ENCODE measurements at regions not wholly inside any gene's neighbourhood (a gene's known extent, or its start where the extent isn't known, plus 50 kb on each side); places are given as distances from the start of the nearest gene placed in this dataset.

- TF ChIP-seq CTCF (IDR thresholded peaks at IDR 0.05) (no peak), POLR2AphosphoS5 (IDR thresholded peaks at IDR 0.05) (no peak), POLR2A (IDR thresholded peaks at IDR 0.05; ENCODE audit: low read depth) (no peak)
Observed at GRCh38 chr11:129658526-129658867, 157.2 kb upstream of the TMEM45B start.

Data from esophagus muscularis mucosa (tissue), 3 donors.